HG03565 (cell line): ENCODE measurements at regions not wholly inside any gene's neighbourhood (a gene's known extent, or its start where the extent isn't known, plus 50 kb on each side); places are given as distances from the start of the nearest gene placed in this dataset.
"Not testable (repeated sequence)": the region's sequence is repeated elsewhere in the genome, so short reads cannot be mapped to it uniquely, and the experiment has no call there.

ENCODE experiments used
- ATAC-seq: cut with Tn5 transposase; IDR thresholded peaks from one replicate; pipeline ENCODE4 v1.9.1; 2021; ENCODE audit warnings: mild to moderate bottlenecking, moderate library complexity; ENCODE audit not compliant: unreplicated experiment

DNA sequence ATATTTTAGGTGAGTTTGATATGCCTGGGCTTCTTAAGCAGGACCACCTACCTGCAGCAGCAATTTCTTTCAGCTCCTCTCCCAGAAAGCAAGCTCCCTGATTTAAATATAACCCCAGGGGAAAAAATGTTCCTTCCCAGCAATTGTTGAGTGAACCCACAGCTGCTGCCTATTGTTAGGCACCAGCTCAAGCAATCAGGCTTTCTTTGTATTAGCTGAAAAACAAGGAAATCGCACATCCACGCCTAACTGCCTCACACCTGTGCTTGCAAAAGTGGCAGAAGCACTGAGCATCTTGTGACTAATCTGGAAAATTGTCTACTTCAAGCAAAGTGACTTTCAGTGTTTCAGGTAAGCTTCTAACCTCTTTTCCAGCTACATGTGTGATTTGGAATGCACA is 432.2 kb downstream of the SMARCA1 start:
- ATAC-seq: no peak

GRCh38 chrX:129086802-129087201 is 436.5 kb downstream of the SMARCA1 start:
- no peak for ATAC-seq

DNA sequence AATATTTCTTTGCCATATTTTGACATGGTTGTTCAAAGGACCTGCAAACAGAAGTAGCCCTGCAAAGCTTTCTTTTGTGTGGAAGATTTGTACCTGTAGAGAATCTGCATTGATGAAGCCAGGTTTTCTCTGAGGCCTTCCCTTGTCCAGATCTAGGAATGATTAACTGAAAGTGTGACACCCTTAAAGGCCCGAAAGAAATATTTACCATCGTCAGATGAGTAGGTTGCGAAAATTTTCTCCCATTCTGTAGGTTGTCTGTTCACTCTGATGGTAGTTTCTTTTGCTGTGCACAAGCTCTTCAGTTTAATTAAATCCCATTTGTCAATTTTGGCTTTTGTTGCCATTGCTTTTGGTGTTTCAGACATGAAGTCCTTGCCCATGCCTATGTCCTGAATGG is 439.0 kb downstream of the SMARCA1 start:
- not testable (repeated sequence) for ATAC-seq

GRCh38 chrX:129077424-129078170 is 445.7 kb downstream of the SMARCA1 start:
- no peak for ATAC-seq

GRCh38 chrX:129071390-129071789 is 451.9 kb downstream of the SMARCA1 start:
- ATAC-seq: no peak

DNA sequence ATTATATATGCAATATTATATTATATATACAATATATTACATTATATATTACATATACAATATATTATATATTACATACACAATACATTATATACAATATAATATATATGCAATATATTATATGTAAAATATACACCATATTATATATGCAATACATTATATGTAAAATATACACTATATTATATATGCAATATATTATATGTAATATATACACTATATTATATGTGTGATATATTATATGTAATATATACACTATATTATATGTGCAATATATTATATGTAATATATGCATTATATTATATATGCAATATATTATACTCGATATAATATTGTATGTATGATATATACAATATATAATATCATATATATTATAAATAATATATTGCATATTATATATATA is 457.4 kb downstream of the SMARCA1 start:
- ATAC-seq: no peak

- ATAC-seq: no peak
These were observed 464.9 kb downstream of the SMARCA1 start for GRCh38 chrX:129058405-129058804.

DNA sequence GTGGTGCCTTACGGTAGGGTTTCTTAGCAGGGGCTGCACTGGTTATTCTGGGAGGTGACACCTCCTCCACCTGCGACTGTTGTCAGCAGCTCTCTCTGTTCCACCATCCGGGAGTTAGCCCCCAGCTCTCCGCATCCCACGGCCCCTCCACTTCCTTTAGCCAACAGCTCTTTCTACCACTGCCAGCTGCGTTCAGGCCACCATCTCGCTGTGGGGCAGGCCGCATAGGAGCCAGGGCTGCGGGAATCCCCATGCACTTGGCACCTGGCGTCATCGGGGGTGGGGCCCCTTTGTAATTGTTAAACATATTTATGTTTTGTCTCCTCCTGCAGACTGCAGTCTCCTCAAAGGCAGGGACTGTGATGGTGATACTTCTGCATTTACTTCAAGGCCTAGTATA is 480.2 kb downstream of the SMARCA1 start:
- ATAC-seq: no peak

GRCh38 chrX:129041319-129041718 is 482.0 kb downstream of the SMARCA1 start:
- no peak for ATAC-seq

DNA sequence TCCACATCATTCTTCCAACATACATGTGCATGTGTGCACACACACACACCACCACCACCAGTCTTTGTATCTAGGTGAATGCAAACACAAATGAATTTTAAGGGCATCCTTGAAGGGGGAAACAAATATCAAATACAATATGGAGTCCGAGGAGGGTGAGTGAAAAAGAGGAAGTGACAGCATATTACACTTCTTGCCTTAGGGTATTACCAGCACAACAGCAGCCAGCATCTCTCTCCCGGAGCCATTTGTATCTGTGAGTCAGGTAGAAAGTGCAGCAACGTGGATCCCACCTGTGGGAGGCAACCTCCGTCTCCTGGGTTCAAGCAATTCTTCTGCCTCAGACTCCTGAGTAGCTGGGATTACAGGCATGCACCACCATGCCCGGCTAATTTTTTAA is 483.2 kb downstream of the SMARCA1 start:
- ATAC-seq: no peak

DNA sequence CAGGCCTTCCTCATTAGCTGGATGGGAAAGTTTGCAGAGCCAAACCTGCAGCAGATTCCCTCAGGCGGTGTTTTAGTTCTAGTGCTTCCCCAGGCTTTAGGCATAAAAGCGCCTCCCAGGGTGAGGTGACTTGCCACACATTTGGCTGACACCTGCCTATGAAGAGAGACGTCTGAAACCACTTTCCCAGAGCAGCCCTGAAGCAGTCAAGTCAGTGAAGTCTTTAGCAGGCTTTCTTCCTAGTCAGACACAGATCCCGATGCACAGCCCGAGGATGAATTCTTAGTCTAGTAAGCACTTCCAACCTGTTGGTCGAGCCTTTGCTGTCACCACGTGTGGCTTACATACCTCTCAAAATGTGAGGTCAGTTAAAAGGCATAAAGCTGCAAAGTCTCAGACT is 484.1 kb downstream of the SMARCA1 start:
- ATAC-seq: no peak

DNA sequence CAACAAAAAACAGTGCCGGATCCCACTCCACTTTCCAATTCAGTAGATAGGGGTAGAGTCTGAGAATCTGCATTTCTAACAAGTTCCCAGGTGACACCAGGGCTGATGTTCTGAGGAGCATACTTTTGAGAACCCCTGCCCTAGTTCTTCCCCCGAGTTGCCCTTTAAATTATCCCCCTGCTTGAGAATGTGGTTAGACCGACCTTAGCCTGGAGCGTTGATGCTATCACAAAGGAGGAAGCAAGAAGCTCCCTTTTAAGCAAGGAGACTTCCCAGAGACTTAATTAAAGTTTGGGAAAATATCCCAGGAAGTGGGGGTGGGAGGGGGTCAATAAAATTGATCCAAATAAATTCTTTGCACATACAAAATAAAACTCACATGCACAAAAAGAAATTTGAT is 485.9 kb downstream of the SMARCA1 start:
- no peak for ATAC-seq

DNA sequence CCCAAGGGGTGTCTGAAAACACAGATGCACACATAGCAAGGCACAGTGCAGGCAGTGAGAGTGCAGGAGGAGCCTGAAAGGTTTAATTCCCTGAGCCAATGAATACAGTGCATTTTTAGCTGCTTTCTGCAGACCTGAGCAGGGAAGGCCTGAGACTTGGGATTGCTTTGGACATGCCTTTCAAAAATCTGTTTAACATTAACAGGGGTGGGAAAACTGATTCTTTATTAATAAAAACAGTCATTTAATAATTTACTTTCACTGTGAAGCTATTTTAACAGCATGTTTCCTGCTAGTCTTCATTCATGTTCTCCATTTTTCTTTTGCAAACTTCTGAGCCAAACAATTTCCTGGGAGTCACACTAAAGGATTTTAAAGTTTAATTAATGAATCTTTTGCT is 488.1 kb downstream of the SMARCA1 start:
- ATAC-seq: no peak

- ATAC-seq: no peak
These were observed 489.1 kb downstream of the SMARCA1 start for GRCh38 chrX:129034196-129034595.

GRCh38 chrX:129026202-129026601 is 497.1 kb downstream of the SMARCA1 start:
- ATAC-seq: no peak

DNA sequence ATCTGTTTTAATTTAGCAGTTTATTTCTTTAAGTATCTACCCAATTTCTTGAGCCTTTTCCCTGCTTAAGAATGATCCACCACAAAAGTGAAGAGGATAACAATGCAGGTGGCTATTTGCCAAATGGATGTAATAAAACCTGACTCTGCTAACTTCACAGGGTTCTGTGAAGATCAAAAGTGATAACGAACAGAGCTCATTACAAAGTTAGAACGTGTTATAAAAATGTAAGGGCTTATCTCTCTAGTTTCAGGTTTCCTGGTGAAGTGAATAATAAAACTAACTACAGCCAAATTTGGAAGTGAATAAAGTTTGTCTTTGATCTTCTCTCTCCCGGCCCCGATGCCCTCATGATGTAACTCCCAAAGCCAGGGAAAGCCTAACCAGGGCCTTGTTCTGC is 497.9 kb downstream of the SMARCA1 start:
- no peak for ATAC-seq

DNA sequence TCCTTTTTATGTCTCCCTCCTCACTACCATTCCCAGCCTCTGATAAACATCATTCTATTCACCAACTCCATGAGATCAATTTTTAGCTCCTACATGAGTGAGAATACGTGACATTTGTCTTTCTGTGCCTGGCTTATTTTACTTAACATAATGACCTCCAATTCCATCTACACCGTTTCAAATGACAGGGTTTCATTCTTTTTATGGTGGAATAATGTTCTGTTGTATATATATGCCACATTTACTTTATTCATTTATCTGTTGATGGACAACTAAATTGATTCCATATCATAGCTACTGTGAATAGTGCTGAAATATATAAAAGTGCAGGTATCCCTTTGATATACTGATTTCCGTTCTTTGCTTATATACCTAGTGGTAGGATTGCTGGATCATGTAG is 503.9 kb downstream of the SMARCA1 start:
- ATAC-seq: no peak

DNA sequence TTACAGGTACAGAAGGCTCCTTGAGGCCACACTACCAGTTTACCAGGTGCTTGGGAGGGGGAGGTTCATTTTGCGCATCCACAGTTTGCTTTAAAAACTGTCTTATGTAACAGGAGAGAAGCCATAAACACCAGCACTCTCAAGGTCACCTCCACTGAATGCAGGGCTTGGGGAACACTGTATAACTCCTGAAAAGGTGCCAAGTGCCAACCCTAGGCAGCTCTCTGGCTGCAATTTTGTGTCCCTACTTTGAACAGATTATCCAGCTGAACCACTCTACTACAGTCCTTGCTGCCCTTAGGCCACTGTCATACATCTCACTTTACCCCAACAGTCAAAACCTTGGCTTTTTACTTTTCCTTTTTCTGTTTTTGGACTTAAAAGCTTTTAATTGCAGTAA is 507.9 kb downstream of the SMARCA1 start:
- no peak for ATAC-seq

GRCh38 chrX:129013574-129013973 is 509.7 kb downstream of the SMARCA1 start:
- no peak for ATAC-seq

DNA sequence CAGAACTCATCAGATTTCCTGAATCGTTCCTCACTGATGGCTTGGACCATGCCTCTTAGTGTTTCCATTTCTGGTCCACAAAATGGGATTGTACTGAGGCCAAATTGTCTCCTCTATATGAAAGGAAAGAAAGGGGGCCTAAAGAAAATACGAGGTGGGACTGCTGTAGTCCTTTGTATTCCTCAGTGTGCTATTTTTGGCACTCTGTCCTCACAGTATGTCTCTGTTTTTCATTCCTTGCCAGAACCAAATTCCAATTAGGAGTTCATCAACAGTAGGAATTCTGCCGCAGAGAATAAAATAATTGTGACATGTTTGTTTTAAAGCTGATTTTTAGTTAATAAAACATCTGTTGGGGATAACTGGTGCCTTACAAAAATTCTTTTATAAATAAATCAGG is 515.7 kb downstream of the SMARCA1 start:
- ATAC-seq: no peak

DNA sequence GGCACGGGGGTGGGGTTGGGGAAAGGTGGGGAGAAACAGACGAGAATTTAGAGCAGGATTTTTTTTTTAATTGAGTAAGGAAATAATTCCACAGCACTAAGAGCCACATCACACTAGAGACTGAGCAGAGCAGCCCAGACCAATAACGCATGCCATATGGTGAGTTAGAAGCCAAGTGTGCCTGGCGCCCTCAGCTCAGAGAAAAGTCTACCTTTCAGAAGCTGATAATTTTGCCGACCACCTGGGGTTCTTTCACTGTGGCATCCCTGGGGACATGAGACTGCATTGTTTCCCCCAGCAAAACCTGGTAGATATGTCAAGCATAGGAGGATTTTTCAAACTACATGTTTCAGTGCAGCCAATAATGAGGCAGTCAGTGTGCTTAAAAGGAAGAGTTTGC is 516.8 kb downstream of the SMARCA1 start:
- ATAC-seq: no peak

GRCh38 chrX:129000797-129001196 is 522.5 kb downstream of the SMARCA1 start:
- ATAC-seq: no peak

DNA sequence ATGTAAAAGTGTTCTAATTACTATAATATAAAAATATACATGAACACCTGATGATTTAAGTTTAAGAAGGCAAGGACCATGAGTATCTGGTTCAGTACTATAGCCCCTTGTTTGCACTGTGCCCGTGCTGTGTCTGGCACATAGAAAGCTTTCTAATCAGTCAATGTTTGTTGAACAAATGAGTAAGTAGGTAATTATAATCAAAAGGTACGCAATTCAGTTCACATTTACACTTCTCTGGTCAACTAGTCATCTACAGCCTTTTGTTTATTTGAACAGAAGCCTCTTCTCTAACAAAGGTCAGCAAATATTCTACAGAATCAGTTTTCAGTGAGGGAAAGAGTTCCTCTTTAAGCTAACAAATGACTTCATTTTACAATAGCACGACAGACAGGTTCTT is 523.3 kb downstream of the SMARCA1 start:
- no peak for ATAC-seq
